GM19397 (cell line): ENCODE measurements at regions not wholly inside any gene's neighbourhood (a gene's known extent, or its start where the extent isn't known, plus 50 kb on each side); places are given as distances from the start of the nearest gene placed in this dataset.
"Not testable (repeated sequence)": the region's sequence is repeated elsewhere in the genome, so short reads cannot be mapped to it uniquely, and the experiment has no call there.

ENCODE experiments used
- ATAC-seq: cut with Tn5 transposase; IDR thresholded peaks from one replicate; pipeline ENCODE4 v1.9.1; 2021; ENCODE audit warnings: mild to moderate bottlenecking, moderate library complexity; ENCODE audit not compliant: unreplicated experiment

DNA sequence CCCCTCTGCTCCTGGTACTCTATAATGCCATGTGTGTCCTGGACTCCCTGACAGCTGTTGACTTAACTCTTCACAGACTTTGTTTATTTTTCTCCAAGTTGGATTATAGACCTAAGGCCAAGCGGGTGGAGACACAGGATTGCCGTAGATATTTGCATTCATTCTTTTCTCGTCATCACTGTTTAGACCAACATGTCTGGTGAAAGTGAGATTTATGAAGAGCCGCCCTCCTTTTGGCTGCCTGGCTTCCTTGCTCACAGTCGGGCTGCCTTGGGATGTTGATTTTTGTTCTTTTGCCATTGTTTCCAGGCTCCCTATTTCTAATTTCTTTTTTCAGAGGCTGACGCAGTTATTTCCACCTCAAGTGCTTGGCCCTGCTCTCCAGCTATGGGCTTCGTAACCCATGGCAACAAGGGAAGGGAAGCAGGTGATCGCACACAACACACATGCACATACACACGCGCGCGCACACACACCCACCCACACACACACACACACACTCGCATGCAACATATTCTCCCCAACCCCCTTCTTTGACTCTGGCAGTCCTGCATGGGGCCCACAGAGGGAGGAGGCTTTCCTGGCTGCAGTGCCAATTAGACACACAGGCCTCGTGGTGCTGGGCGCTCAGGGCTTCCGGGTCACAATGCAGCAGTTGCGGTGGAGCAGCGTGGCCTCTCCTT is 296.5 kb downstream of the MTX2 start:
- ATAC-seq = no peak

GRCh38 chr2:176566496-176566895 is 297.3 kb downstream of the MTX2 start:
- ATAC-seq = no peak

GRCh38 chr2:176566961-176567360 is 297.7 kb downstream of the MTX2 start:
- no peak for ATAC-seq

GRCh38 chr2:176567361-176567760 is 298.1 kb downstream of the MTX2 start:
- ATAC-seq = no peak

GRCh38 chr2:176569574-176569973 is 300.3 kb downstream of the MTX2 start:
- no peak for ATAC-seq

- no peak for ATAC-seq
These were observed 304.6 kb downstream of the MTX2 start for GRCh38 chr2:176573612-176574483.

DNA sequence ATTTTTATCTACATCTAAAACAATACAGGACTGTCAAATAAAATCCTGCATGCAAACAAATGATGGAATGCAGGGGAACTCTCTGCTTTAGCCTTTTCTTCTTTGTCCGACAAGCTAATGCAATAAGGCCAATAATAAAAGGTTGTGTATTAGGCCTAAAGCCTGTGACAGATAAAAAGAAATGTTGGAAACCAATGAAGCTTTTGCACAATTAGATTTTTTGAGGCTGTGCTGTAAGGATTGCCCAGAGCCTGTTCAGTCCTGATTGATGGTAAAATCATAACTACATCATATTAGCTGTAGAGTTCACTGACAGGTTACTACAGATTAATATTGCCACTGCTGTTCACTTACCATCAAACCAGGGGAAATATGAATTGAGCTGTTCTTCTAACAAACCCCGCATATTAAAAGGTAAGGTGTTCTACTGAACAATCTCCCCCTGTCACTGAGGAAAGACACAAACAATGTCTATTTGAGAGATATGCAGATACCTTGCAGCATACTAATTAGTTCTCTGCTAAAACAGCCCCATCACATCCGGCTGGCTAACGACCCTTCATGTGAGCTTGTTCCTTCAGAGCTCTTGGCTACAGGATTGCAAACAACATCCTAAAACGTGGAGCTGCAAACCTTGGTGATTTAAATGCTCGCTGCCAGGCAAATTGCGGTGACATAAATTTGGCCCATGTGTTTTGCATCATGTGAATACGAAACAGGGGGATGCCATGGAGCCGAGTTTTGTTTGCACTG is 305.4 kb downstream of the MTX2 start:
- ATAC-seq = no peak

DNA sequence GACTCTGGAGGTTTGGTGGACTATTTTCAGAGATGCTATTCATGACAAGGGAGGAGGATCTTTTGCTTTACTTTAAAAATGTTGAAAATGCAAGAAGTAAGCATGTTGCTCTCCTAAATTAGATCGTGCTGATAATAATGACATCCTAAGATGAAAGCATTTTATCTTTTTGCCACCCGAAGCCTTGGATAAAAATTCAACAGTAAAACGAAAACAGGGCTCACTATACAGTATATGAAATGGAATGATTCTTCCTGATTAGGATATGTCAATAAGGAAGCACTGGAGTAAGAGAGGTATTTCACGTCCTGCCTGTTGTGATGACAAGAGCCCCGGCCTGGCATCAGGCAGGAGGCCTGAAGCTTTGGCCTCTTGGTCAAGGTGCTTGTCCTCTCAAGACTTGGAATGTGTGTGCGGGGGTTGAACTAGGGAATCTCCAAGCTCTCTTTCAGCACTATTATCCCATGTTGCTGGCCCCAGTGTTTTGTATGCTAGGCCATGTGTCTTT is 306.0 kb downstream of the MTX2 start:
- no peak for ATAC-seq

- ATAC-seq = no peak
These were observed 307.8 kb downstream of the MTX2 start for GRCh38 chr2:176577054-176577453.

GRCh38 chr2:176578292-176578691 is 309.1 kb downstream of the MTX2 start:
- not testable (repeated sequence) for ATAC-seq

GRCh38 chr2:176579608-176580007 is 310.4 kb downstream of the MTX2 start:
- no peak for ATAC-seq

DNA sequence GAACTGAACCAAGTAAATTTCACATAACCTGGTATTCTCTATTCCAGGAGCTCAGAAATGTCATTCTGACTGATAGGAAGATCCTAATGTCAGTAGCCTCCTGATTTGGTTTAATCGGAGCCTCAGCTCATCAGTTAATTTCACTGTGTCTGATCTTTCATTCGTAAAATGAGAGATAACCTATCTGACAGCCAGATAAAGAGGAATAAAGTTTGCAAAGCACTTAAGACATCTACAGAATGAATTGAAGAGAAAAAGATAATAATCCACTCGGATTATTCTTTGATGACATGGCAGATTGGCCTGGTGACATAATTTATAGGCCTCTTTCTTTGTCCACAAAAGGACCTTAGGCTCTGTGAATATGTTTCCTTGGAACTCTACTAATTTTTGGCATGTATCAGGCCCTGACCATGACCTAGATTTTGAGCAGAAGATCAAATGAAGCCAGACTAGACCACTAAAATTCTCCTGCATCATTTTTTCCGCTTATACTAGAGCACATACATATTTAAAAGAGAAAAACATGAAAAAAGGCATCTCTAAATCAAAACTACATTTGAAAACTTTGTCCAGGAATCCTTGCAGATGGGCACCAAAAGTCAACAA is 312.4 kb downstream of the MTX2 start:
- no peak for ATAC-seq

DNA sequence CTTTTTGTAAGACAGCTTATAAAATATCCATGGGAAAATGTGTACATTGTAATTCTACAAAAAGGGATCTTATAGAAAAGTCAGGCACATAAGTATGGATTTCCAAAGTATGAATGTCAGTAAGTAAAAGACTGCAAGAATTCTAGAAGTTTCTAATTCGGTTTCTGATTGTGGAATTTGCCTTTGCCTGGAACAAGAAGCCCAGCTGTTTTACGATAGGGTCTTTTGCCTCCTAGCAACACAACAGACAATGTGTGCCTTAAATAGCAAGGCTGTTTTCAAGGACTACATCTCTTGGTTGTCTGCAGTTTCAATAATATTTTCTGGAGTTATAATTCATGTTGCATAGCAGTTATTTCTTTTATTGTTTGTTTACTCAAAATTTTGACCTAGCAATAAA is 312.9 kb downstream of the MTX2 start:
- no peak for ATAC-seq

GRCh38 chr2:176582990-176583481 is 313.8 kb downstream of the MTX2 start:
- ATAC-seq = no peak

GRCh38 chr2:176583607-176584006 is 314.4 kb downstream of the MTX2 start:
- no peak for ATAC-seq

DNA sequence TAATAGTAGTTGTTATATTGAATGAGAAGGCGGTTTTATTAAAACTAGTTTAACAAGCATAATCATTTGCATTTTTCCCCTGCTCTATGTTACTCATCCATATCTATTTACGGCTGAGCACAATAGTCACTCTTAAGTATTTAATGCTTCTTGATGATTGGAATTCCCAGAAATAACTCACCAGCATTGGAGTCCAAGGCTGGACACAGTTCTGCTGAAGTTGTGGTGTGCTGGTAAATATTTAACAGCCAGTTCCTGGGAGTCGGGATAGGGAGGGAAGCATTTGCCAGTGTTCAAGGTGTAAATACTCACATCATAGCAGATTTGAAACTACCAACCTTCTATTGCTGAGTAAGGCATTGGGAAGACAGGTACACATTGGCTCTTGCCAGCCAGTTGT is 315.1 kb downstream of the MTX2 start:
- ATAC-seq = no peak

- ATAC-seq = no peak
These were observed 316.0 kb downstream of the MTX2 start for GRCh38 chr2:176585291-176585690.

- no peak for ATAC-seq
These were observed 316.5 kb downstream of the MTX2 start for GRCh38 chr2:176585791-176586190.

- no peak for ATAC-seq
These were observed 320.0 kb downstream of the MTX2 start for GRCh38 chr2:176589287-176589686.

GRCh38 chr2:176589825-176590440 is 320.7 kb downstream of the MTX2 start:
- no peak for ATAC-seq
